ENCODE measurements at regions not wholly inside any gene's neighbourhood (a gene's known extent, or its start where the extent isn't known, plus 50 kb on each side); places are given as distances from the start of the nearest gene placed in this dataset.

- Histone ChIP-seq H3K4me2 (ENCODE audit: insufficient read depth in 1 of 2, low read depth in 2 of 2, low read length in 2 of 2) (no peak overlapping the region), H3K27me3 (replicated peaks in 1 of 4; ENCODE audit: control insufficient read depth in 3 of 4, extremely low read depth in 1 of 4, insufficient read depth in 3 of 4, low read length in 3 of 4) (no peaks in the 10 kb centered on the region; a peak in 1 of 7 replicates), H3K18ac (ENCODE audit: extremely low read depth, low read length) (no peak overlapping the region), H4K91ac (replicated peaks; ENCODE audit: insufficient read length, low read length) (no peak overlapping the region), H3K9me3 (ENCODE audit: insufficient read depth in 2 of 2, low read depth in 1 of 2, low read length in 1 of 2) (no peaks in the 10 kb centered on the region), H2BK5ac (ENCODE audit: low read depth, low read length) (no peak overlapping the region), H3K9ac (replicated peaks in 1 of 4; ENCODE audit: extremely low read depth in 1 of 4, low read depth in 3 of 4, low read length in 3 of 4) (no peak overlapping the region), H3K4me3 (ENCODE audit: extremely low read depth in 1 of 4, insufficient read depth in 2 of 4, low read depth in 3 of 4, low read length in 4 of 4) (no peak overlapping the region), H3K27ac (ENCODE audit: low read depth, low read length) (no peak overlapping the region), H2BK20ac (ENCODE audit: low read length) (no peak overlapping the region), H2BK15ac (ENCODE audit: low read length) (no peak overlapping the region), H2AK5ac (ENCODE audit: low read depth, low read length) (no peak overlapping the region), H3K79me1 (ENCODE audit: low read depth, low read length) (no peaks in the 10 kb centered on the region), H3K4ac (replicated peaks; ENCODE audit: insufficient read length, low read depth, low read length) (no peak overlapping the region), H4K5ac (ENCODE audit: insufficient read length, low read depth, low read length) (no peak overlapping the region), H3K36me3 (ENCODE audit: control insufficient read depth in 2 of 4, insufficient read depth in 4 of 4, low read length in 3 of 4) (no peaks in the 10 kb centered on the region), H2BK120ac (replicated peaks; ENCODE audit: low read depth, low read length) (no peak overlapping the region), H2AFZ (ENCODE audit: low read length) (no peak overlapping the region), H3K4me1 (replicated peaks in 1 of 4; ENCODE audit: control insufficient read depth in 3 of 4, insufficient read depth in 4 of 4, low read length in 3 of 4) (peaks cover 0 to 4% (median 0%) of the 10 kb centered on the region in 4 experiments; a peak in 3 of 7 replicates), H4K20me1 (replicated peaks in 1 of 2; ENCODE audit: control insufficient read depth in 1 of 2, insufficient read depth in 2 of 2, low read length in 2 of 2) (no peaks in the 10 kb centered on the region), H3K23me2 (ENCODE audit: low read depth, low read length) (no peaks in the 10 kb centered on the region), H3K79me2 (ENCODE audit: control insufficient read depth in 1 of 2, insufficient read depth in 2 of 2, low read length in 2 of 2) (no peaks in the 10 kb centered on the region), H3K14ac (ENCODE audit: insufficient read length) (no peak overlapping the region), H3K23ac (ENCODE audit: insufficient read length) (no peak overlapping the region), H3K56ac (replicated peaks; ENCODE audit: insufficient read length, low read depth, low read length) (no peak overlapping the region), H2BK12ac (ENCODE audit: low read depth, low read length) (no peak overlapping the region), H4K8ac (ENCODE audit: extremely low read depth, insufficient read depth, low read length) (no peak overlapping the region)
- 89% methylated on average over 14 of the region's 14 CpGs; no CpG with 5 or more reads in 1 of the 2 experiments for WGBS, 2 experiments (ENCODE audit: extremely low coverage in 1 of 2, insufficient coverage in 1 of 2, insufficient read length in 1 of 2, insufficient replicate concordance in 2 of 2, low coverage in 1 of 2, low lambda C conversion rate in 2 of 2, missing lambda C conversion rate in 1 of 2)
- no peak for DNase-seq (ENCODE audit: low read depth in 1 of 2, low spot score in 2 of 2)
- ChIA-PET POLR2A (ENCODE audit: partially characterized antibody) (no interaction called here), CTCF (ENCODE audit: partially characterized antibody) (interaction anchor here (0.7 kb wide), 1 partner anchor 68 kb away, joined by 3 read pairs; no protein-coding TSS in a partner anchor)
- no peak for FAIRE-seq
- no peak for TF ChIP-seq EGR1 (IDR thresholded peaks at IDR 0.05; ENCODE audit: borderline replicate concordance, low read depth, low read length)
- no peak for TF ChIP-seq E2F6 (IDR thresholded peaks at IDR 0.05)
- TF ChIP-seq TBP (IDR thresholded peaks at IDR 0.05; ENCODE audit: low read depth, low read length): no peak
- no peak for TF ChIP-seq CBX8 (IDR thresholded peaks at IDR 0.05; ENCODE audit: borderline replicate concordance, low read depth, low read length)
- no peak for TF ChIP-seq SIX5 (IDR thresholded peaks at IDR 0.05; ENCODE audit: low read depth, low read length)
- TF ChIP-seq FOSL1 (IDR thresholded peaks at IDR 0.05; ENCODE audit: insufficient read depth, low read depth, low read length): no peak
- no peak for TF ChIP-seq RFX5 (IDR thresholded peaks at IDR 0.05; ENCODE audit: borderline replicate concordance, low read depth, low read length)
- no peak for TF ChIP-seq ASH2L (IDR thresholded peaks at IDR 0.05; ENCODE audit: low read length)
- no peak for TF ChIP-seq SRF (IDR thresholded peaks at IDR 0.05; ENCODE audit: low read depth, low read length)
- TF ChIP-seq SP1 (IDR thresholded peaks at IDR 0.05; ENCODE audit: low read depth, low read length): no peak
- TF ChIP-seq POU5F1 (IDR thresholded peaks at IDR 0.05; ENCODE audit: low read depth, low read length): no peak
- TF ChIP-seq ATF3 (IDR thresholded peaks at IDR 0.05; ENCODE audit: insufficient read depth, low read depth, low read length): no peak
- TF ChIP-seq RXRA (IDR thresholded peaks at IDR 0.05; ENCODE audit: insufficient read depth, low read depth, low read length): no peak
- TF ChIP-seq BRCA1 (IDR thresholded peaks at IDR 0.05; ENCODE audit: low read depth, low read length): no peak
Measured at GRCh38 chr5:2683720-2684119, 67.8 kb downstream of the IRX2 start.

Data from H1 (cell line).